Stimulated activated CD8-positive, alpha-beta memory T cell treated with anti-CD3 and anti-CD28 coated beads, Interleukin-7, amount 100 ng/mL, for 4 hours (primary cell): ENCODE measurements at regions not wholly inside any gene's neighbourhood (a gene's known extent, or its start where the extent isn't known, plus 50 kb on each side); places are given as distances from the start of the nearest gene placed in this dataset.
"Not testable (repeated sequence)": the region's sequence is repeated elsewhere in the genome, so short reads cannot be mapped to it uniquely, and the experiment has no call there.

Experiments used
- DNase-seq, 2 donors: peaks; one replicate each; pipeline ENCODE4 v3.0.0-alpha.2; 2020; ENCODE audit warnings: low read depth in 2 of 2

DNA sequence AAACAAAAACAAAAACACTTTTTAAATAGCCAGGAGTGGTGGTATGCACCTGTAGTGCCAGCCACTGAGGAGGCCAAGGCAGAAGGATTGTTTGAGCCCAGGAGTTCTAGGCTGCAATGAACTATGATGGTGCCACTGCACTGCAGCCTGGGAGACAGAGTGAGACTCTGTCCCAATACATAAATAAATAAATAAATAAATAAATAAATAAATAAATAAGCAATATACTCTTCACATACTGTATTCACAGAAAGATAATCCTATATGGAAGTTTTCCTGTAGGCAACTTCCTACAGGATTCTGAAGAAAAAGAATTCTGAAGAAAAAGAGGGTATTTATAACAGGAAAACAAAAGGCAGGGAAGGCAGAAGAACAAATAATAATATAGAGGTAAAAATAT lies 293.3 kb upstream of the GRIA3 start:
- DNase-seq, result no peak

- DNase-seq, result no peak
These were observed 277.4 kb upstream of the GRIA3 start for GRCh38 chrX:122906726-122907125.

GRCh38 chrX:122907375-122907774 lies 276.7 kb upstream of the GRIA3 start:
- no peak for DNase-seq

GRCh38 chrX:122910697-122911096 lies 273.4 kb upstream of the GRIA3 start:
- DNase-seq, result no peak

- DNase-seq, result no peak
These were observed 270.9 kb upstream of the GRIA3 start for GRCh38 chrX:122913134-122913533.

DNA sequence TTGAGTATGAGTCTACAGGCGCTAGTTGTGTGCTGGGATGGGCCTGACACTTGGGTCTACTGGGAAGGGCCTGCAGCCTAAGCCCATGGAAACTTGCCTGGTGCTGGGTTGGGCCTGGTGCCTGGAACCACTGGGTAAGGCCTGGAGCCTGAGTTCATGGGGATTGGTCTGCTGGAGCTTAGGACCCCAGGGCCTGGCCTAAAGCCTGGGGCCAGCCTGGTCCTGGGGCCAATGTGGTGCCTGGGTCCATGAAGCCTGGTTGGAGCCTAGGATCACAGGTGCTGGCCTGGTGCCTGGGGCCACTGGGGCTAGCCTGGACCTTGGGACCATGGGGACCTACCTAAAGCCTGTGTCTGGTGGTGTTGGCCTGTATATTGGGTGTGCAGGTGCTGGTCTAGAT lies 270.3 kb upstream of the GRIA3 start:
- no peak for DNase-seq

DNA sequence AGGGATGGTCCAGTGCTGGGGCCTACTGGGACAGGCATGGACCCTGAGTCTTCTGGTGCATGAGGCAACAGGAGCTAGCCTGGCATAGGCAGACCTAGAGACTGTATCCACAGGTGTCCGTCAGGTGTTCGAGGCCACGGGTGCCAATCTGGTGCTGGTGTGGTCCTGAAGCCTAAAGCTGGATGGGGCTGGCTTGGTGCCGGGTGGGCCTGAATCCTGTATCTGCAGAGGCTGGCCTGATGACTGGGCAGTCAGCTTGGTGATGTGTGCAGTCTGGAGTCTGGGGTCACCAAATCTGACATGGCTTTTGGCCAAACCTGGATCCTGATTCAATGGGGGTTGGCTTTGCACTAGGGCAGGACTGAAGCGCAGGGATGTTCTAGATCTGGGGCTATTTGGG lies 269.8 kb upstream of the GRIA3 start:
- no peak for DNase-seq

DNA sequence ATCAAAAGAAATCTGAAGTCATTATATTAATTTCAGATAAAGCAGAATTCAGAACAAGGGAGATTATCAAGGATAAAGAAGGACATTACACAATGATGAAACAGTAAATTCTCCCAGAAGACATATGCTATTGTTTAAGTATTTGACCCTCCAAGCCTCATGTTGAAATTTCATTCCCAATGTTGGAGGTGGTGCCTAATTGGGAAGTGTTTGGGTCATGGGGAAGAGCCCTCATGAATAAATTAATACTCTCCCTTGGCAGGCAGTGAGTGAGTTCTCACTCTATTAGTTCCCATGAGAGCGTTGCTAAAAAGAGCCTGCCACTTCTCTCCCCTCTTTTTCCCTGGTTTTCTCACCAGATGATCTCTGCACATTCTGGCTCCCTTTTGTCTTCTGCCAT lies 249.9 kb upstream of the GRIA3 start:
- no peak for DNase-seq

- DNase-seq, result no peak
These were observed 243.9 kb upstream of the GRIA3 start for GRCh38 chrX:122940199-122940598.

GRCh38 chrX:122941806-122942205 lies 242.3 kb upstream of the GRIA3 start:
- no peak for DNase-seq

GRCh38 chrX:122943918-122944317 lies 240.2 kb upstream of the GRIA3 start:
- no peak for DNase-seq

DNA sequence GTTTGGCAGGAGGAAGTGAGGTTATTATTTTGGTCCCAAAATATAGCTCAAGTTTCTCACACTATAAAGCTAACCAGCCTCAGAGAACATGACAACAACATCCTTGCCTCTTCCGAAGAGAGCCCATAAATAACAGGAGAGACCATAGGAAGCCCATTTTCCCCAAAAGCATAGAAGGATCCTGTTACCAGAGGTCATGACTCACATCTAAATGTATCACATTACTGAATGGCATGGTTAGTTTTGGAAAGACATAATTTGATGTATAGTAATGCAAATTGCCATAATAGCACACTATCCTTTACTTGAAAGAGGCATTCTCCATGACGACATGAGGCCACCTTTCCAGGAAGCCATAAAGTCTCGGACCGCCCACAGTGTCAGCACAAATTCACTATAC lies 238.8 kb upstream of the GRIA3 start:
- no peak for DNase-seq

DNA sequence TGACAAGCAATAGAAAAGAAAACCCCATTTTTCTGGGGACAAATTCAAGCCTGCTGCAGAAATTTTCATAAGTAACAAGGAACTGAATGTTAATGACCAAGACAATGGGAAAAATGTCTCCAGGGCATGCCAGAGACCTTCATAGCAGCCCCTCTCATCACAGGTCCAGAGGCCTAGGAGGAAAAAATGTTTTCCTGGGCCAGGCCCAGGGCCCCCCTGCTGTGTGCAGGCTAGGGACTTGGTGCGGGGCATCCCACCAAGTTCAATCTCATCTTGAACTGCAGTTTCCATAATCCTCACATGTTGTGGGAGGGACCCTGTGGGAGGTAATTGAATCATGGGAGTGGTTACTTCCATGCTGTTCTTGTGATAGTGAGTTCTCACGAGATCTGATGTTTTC lies 211.5 kb upstream of the GRIA3 start:
- DNase-seq, result no peak

DNA sequence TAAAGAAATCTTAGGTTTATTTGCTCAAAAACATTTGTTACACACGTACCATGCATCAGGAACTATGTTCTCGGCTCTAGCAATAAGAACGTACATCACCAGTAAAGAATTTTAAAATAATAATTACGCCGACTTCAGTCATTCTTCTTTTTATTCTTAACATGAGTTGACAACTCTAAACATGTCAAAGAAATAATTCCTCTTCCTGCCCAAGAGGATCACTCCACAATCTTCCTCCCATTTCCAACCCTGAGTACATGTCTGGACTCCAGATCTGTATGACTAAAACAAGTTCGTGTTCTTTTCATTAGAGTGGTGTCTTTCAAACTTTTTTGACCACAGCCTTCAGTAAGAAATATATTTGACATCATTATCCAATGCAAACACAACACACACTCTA lies 201.6 kb upstream of the GRIA3 start:
- DNase-seq, result no peak

- not testable (repeated sequence) for DNase-seq
These were observed 181.2 kb upstream of the GRIA3 start for GRCh38 chrX:123002844-123003243.

- DNase-seq, result no peak
These were observed 170.9 kb upstream of the GRIA3 start for GRCh38 chrX:123013141-123013540.

DNA sequence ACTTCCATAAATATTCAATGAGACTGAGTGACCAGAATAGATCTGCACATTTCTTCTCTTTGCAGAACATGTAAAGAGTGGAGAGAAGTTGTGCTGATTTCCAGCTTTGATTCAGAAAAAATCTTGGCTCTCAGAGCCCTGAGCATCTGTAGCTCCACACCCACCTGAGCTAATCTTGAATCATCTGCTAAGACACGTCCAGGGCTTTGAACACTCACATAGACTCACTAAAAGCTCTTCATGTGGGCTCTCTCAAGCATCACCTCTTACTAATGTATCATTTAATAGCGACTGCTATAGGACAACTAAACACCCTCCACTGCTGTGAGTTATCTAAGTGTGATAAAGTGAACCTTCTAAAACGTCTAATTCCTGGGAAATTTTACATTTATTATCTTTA lies 147.7 kb upstream of the GRIA3 start:
- no peak for DNase-seq

- no peak for DNase-seq
These were observed 134.9 kb upstream of the GRIA3 start for GRCh38 chrX:123049071-123049625.

- no peak for DNase-seq
These were observed 123.1 kb upstream of the GRIA3 start for GRCh38 chrX:123060986-123061385.

GRCh38 chrX:123064053-123064452 lies 120.0 kb upstream of the GRIA3 start:
- no peak for DNase-seq

DNA sequence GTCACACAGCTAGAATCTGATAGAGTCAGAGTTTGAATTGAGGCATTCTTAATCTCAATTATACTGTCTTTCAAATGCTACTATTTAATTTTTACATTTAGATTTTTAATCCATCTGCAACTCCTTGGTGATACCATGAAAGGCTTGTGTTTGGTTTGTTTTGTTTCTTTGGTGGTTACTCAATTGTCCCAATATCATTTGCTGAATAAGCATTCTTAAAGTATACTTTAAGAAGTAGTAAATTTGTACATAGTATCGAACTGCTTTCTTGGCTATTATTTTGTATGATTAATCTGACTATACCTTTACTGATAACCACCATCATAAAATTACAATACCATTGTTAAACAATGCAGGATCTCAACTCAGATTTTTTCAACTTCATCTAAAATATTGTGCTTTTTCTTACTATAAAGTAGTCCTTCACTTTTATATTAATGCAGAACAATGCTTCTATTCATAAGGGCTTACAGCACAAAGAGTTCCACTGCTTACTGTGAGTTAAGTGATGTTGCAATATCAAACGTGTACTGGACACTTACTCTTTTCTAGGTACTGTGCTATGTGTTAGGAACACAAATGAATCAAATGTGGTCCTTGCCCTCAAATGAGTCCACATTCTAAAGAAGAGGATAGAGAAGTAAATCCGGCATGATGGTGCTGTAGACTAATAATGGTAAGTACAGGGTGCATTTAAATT lies 111.2 kb upstream of the GRIA3 start:
- DNase-seq, result no peak

DNA sequence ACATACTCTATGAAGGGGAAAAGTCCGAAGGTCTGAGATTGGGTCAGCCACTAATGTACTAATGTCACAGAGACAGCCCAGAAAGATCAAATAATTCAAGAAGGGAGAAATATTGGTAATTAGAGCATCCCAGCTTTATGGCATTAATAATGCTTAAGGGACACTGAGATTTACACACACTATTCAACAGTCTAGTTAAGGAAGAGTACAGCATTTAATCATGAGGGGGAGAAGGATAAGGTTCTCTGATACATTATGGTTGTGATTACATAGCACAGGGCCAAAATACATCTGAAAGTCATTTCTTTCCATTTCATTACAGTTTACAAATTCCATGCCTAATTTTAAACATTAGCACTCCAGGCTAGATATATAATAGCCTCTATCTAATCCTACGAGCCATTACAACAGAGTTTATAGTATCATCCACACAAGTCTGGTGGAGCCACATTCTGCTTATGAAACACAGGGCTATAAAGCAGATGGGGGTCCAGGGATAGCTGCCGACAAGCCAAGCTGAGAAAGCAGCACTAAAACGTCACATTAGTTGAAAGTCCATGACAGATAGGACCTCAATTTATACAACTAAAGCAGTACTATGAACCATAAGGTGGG lies 108.0 kb upstream of the GRIA3 start:
- no peak for DNase-seq

DNA sequence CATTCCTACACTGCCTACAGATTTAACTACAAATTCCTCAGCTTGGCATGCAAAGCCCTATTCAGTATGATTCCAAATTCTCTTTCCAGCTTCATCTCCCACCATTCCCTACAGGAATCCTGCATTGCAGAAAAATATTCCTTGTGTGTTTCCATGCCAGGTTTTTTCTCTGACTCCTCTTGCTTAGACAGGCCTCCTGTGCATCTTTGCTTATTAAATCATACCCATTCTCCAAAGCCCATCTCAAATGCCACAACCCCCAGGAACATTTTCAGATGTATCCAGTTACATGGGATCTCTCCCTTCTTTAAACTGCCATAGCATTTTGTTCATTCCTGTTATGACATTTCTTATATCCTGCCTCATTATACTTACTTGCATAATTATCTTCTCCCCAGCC lies 106.4 kb upstream of the GRIA3 start:
- no peak for DNase-seq

DNA sequence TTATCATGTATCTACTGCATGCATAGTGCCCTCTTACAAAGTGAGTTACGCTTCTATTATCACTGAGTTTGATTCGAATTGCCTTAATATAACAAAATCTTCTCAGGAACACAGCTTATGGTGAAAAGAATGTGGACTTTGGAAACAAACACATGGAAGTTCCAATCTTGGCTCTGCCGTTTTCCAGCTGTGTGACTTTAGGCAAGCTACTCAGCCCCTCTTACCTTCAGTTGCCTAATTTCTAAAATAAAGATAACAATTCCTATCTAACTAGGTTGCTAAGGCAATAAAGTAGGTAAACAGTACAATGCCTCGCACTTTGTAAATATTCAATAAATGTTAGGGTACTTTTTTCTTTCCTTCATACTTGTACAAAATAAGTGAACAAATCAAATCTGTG lies 104.0 kb upstream of the GRIA3 start:
- DNase-seq, result no peak
